PC-3 (cell line): ENCODE measurements at regions not wholly inside any gene's neighbourhood (a gene's known extent, or its start where the extent isn't known, plus 50 kb on each side); places are given as distances from the start of the nearest gene placed in this dataset.

Experiments
- CTCF ChIP-seq: fragments of 300-600 bp; sonication (generic); conservative IDR thresholded peaks from 2 replicates; pipeline ENCODE4 v1.5.1; 2017; ENCODE audit warnings: antibody characterized with exemption, low read depth, mild to moderate bottlenecking, low read length
- EZH2 ChIP-seq: fragments of 300-600 bp; sonication (generic); IDR thresholded peaks from one replicate; pipeline ENCODE4 v1.6.1; 2017; ENCODE audit warnings: antibody characterized with exemption, mild to moderate bottlenecking, low read length; ENCODE audit not compliant: unreplicated experiment

GRCh38 chr19:27905074-27905473, 1307.9 kb downstream of the UQCRFS1 start:
- TF ChIP-seq CTCF (no peak), EZH2 (no peak)
